GM23248 (cell line): ENCODE measurements at regions not wholly inside any gene's neighbourhood (a gene's known extent, or its start where the extent isn't known, plus 50 kb on each side); places are given as distances from the start of the nearest gene placed in this dataset.

Experiments used
- EZH2 ChIP-seq: fragments of 200-600 bp; sonication (generic); IDR thresholded peaks from 2 replicates; pipeline ENCODE4 v1.6.1; 2018; ENCODE audit warnings: antibody characterized with exemption, mild to moderate bottlenecking; ENCODE audit not compliant: insufficient read depth, poor library complexity, severe bottlenecking
- EZH2phosphoT487 ChIP-seq: fragments of 200-600 bp; sonication (generic); IDR thresholded peaks from 2 replicates; pipeline ENCODE4 v1.6.1; 2018; ENCODE audit warnings: antibody characterized with exemption, moderate library complexity, mild to moderate bottlenecking, low read depth; ENCODE audit not compliant: insufficient read depth

DNA sequence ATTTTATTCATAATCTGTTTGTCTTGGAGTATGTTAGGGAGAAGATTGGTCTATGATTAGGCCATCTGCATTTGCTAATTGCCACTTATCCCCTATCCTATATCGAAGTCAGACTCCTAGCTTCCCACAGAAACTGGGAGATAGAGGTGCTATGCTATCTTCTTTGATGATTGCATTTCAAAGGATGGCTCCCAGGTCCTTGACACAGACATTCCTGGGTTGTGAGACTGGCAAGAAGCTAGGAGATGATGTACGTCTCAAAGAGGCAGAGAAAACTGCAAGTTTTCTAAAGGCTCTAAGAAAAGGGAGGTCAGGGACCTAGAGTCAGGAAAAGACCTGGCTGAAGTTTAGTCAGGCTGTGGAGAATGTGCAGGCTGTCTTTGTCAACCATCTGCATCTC, 1251.9 kb downstream of the PCDH17 start:
- no peak for TF ChIP-seq EZH2
- no peak for TF ChIP-seq EZH2phosphoT487
